ENCODE measurements at regions not wholly inside any gene's neighbourhood (a gene's known extent, or its start where the extent isn't known, plus 50 kb on each side); places are given as distances from the start of the nearest gene placed in this dataset.

DNA sequence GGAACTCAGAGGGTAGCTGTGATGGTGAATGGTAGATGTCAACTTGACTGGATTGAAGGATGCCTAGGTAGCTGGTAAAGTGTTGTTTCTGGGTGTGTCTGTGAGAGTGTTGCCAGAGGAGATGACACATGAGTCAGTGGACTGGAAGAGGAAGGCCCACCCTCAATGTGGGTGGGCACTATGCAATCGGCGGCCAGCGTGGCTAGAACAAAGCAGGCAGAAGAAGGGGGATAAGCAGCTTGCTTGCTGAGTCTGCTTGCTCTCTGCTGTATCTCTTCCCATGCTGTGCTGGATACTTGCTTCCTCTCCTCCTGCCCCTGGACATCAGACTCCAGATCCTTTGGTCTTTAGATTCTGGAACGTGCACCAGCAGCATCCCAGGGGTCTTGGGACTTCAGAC is 128.1 kb downstream of the AIPL1 start:
- Mint-ChIP-seq H3K36me3 (ENCODE audit: low read depth) (no peaks in the 10 kb centered on the region), H3K27me3 (peaks cover 62% of the 10 kb centered on the region), H3K27ac (no peak overlapping the region), H3K4me3 (no peak overlapping the region), H3K9me3 (no peaks in the 10 kb centered on the region), H3K4me1 (ENCODE audit: low read depth) (no peaks in the 10 kb centered on the region)
- Histone ChIP-seq H3K27me3 (ENCODE audit: control insufficient read depth in 1 of 2, insufficient read depth in 2 of 2, low read length in 2 of 2) (peaks cover 0 to 7% of the 10 kb centered on the region in 2 experiments), H3K9me3 (ENCODE audit: control insufficient read depth in 1 of 2, insufficient read depth in 1 of 2, low read length in 2 of 2) (no peaks in the 10 kb centered on the region), H3K4me1 (ENCODE audit: insufficient read depth, low read length) (no peaks in the 10 kb centered on the region), H3K27ac (ENCODE audit: low read depth in 1 of 2, low read length in 2 of 2) (no peak overlapping the region), H3K36me3 (ENCODE audit: insufficient read depth, low read length) (no peaks in the 10 kb centered on the region), H3K4me3 (ENCODE audit: low read length) (no peak overlapping the region)
- intact Hi-C loops (cut with DNase I, micrococcal nuclease) = no loop called here
- CTCF ChIA-PET = no interaction called here
- DNase-seq = no peak
- TF ChIP-seq, protein P1, sequence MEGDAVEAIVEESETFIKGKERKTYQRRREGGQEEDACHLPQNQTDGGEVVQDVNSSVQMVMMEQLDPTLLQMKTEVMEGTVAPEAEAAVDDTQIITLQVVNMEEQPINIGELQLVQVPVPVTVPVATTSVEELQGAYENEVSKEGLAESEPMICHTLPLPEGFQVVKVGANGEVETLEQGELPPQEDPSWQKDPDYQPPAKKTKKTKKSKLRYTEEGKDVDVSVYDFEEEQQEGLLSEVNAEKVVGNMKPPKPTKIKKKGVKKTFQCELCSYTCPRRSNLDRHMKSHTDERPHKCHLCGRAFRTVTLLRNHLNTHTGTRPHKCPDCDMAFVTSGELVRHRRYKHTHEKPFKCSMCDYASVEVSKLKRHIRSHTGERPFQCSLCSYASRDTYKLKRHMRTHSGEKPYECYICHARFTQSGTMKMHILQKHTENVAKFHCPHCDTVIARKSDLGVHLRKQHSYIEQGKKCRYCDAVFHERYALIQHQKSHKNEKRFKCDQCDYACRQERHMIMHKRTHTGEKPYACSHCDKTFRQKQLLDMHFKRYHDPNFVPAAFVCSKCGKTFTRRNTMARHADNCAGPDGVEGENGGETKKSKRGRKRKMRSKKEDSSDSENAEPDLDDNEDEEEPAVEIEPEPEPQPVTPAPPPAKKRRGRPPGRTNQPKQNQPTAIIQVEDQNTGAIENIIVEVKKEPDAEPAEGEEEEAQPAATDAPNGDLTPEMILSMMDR (IDR thresholded peaks at IDR 0.05) = no peak
- ATAC-seq (ENCODE audit: poor library complexity) = no peak
- POLR2A ChIA-PET = no interaction called here

- ATAC-seq (ENCODE audit: poor library complexity) (no peak), DNase-seq (no peak)
- Histone ChIP-seq H3K27me3 (ENCODE audit: control insufficient read depth in 1 of 2, insufficient read depth in 2 of 2, low read length in 2 of 2) (peaks cover 6 to 7% of the 10 kb centered on the region in 2 experiments), H3K4me3 (ENCODE audit: low read length) (no peak overlapping the region), H3K36me3 (ENCODE audit: insufficient read depth, low read length) (no peaks in the 10 kb centered on the region), H3K27ac (ENCODE audit: low read depth in 1 of 2, low read length in 2 of 2) (no peak overlapping the region), H3K4me1 (ENCODE audit: insufficient read depth, low read length) (no peaks in the 10 kb centered on the region), H3K9me3 (ENCODE audit: control insufficient read depth in 1 of 2, insufficient read depth in 1 of 2, low read length in 2 of 2) (no peaks in the 10 kb centered on the region)
- CTCF ChIA-PET = no interaction called here
- TF ChIP-seq, protein P1 (IDR thresholded peaks at IDR 0.05) = no peak
- intact Hi-C loops (cut with DNase I, micrococcal nuclease) = no loop called here
- Mint-ChIP-seq H3K4me3 (no peak overlapping the region), H3K27ac (no peak overlapping the region), H3K36me3 (ENCODE audit: low read depth) (no peaks in the 10 kb centered on the region), H3K27me3 (peaks cover 58% of the 10 kb centered on the region), H3K4me1 (ENCODE audit: low read depth) (no peaks in the 10 kb centered on the region), H3K9me3 (no peaks in the 10 kb centered on the region)
- POLR2A ChIA-PET = no interaction called here
Measured at GRCh38 chr17:6305613-6306360, 129.1 kb downstream of the AIPL1 start.

DNA sequence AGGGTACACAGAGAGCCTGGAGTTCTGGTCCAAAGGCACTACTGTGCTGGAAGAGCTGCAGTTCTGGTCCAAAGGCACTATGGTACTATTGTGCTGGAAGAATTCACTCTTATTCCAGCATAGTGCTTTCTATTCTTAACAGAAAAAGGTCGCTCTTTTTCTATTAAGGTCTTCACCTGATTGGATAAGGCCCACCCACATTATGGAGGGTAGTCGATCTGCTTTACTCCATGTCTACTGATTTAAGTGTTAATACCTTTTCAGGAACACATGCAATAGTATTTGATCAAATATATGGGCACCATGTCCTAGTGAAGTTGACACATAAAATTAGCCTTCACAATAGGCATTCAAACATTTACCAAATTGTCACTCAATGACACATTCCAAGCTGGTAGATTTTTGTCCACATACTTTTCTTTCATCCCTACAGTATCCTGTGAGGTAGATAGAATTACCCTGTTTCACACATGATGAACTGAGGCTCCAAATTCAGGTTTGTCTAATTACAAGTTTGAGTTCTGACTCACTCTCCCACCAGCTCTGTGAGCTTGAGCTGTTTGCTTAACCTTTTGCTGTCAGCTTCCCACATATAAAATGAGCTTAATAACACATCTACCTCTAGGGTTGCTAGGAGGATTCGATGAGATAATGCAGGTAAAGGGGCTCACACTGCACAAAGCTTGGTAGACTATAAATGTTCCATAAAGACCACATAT is 129.9 kb downstream of the AIPL1 start:
- CTCF ChIA-PET = no interaction called here
- Mint-ChIP-seq H3K27ac (no peak overlapping the region), H3K9me3 (no peaks in the 10 kb centered on the region), H3K4me1 (ENCODE audit: low read depth) (no peaks in the 10 kb centered on the region), H3K27me3 (peaks cover 57% of the 10 kb centered on the region), H3K4me3 (no peak overlapping the region), H3K36me3 (ENCODE audit: low read depth) (no peaks in the 10 kb centered on the region)
- DNase-seq = no peak
- ATAC-seq (ENCODE audit: poor library complexity) = no peak
- Histone ChIP-seq H3K27me3 (ENCODE audit: control insufficient read depth in 1 of 2, insufficient read depth in 2 of 2, low read length in 2 of 2) (peaks cover 4 to 6% of the 10 kb centered on the region in 2 experiments), H3K4me3 (ENCODE audit: low read length) (no peak overlapping the region), H3K27ac (ENCODE audit: low read depth in 1 of 2, low read length in 2 of 2) (no peak overlapping the region), H3K36me3 (ENCODE audit: insufficient read depth, low read length) (no peaks in the 10 kb centered on the region), H3K4me1 (ENCODE audit: insufficient read depth, low read length) (no peaks in the 10 kb centered on the region), H3K9me3 (ENCODE audit: control insufficient read depth in 1 of 2, insufficient read depth in 1 of 2, low read length in 2 of 2) (no peaks in the 10 kb centered on the region)
- intact Hi-C loops (cut with DNase I, micrococcal nuclease) = no loop called here
- POLR2A ChIA-PET = no interaction called here
- TF ChIP-seq, protein P1 (IDR thresholded peaks at IDR 0.05) = no peak
